ENCODE measurements at regions not wholly inside any gene's neighbourhood (a gene's known extent, or its start where the extent isn't known, plus 50 kb on each side); places are given as distances from the start of the nearest gene placed in this dataset.

- no peak for TF ChIP-seq CTCF (IDR thresholded peaks at IDR 0.05)
- Mint-ChIP-seq H3K4me1 (ENCODE audit: low read depth) (no peaks in the 10 kb centered on the region), H3K36me3 (ENCODE audit: low read depth) (no peaks in the 10 kb centered on the region), H3K4me3 (no peak overlapping the region), H3K27ac (no peak overlapping the region), H3K9me3 (no peaks in the 10 kb centered on the region), H3K27me3 (peaks cover 10% of the 10 kb centered on the region)
- intact Hi-C loops (cut with micrococcal nuclease) = no loop called here
- POLR2A ChIA-PET = no interaction called here
- ATAC-seq (no peak), DNase-seq (no peak)
- CTCF ChIA-PET = no interaction called here
Observed at GRCh38 chr4:110396963-110397362, 79.0 kb upstream of the ENPEP start.

- intact Hi-C loops (cut with micrococcal nuclease) = no loop called here
- CTCF ChIA-PET = no interaction called here
- no peaks in the 10 kb centered on the region for H3K36me3 Mint-ChIP-seq (ENCODE audit: low read depth)
- POLR2A ChIA-PET = no interaction called here
- peaks cover 17% of the 10 kb centered on the region for H3K27me3 Mint-ChIP-seq
- DNase-seq (no peak), ATAC-seq (no peak)
- TF ChIP-seq CTCF (IDR thresholded peaks at IDR 0.05) = no peak
- H3K27ac Mint-ChIP-seq = no peak overlapping the region
- H3K9me3 Mint-ChIP-seq = no peaks in the 10 kb centered on the region
- H3K4me3 Mint-ChIP-seq = no peak overlapping the region
- no peaks in the 10 kb centered on the region for H3K4me1 Mint-ChIP-seq (ENCODE audit: low read depth)
Observed at GRCh38 chr4:110395421-110395820, 80.5 kb upstream of the ENPEP start.

- CTCF ChIA-PET = no interaction called here
- intact Hi-C loops (cut with micrococcal nuclease) = no loop called here
Observed at GRCh38 chr4:110394871-110395270, 81.1 kb upstream of the ENPEP start.

GRCh38 chr4:110381784-110382183 is 94.2 kb upstream of the ENPEP start:
- H3K27me3 Mint-ChIP-seq = peaks cover 6% of the 10 kb centered on the region
- DNase-seq (no peak), ATAC-seq (no peak)
- H3K27ac Mint-ChIP-seq = no peak overlapping the region
- CTCF ChIA-PET = no interaction called here
- H3K4me1 Mint-ChIP-seq (ENCODE audit: low read depth) = no peaks in the 10 kb centered on the region
- H3K9me3 Mint-ChIP-seq = peaks cover 23% of the 10 kb centered on the region
- H3K4me3 Mint-ChIP-seq = no peak overlapping the region
- no peak for TF ChIP-seq CTCF (IDR thresholded peaks at IDR 0.05)
- POLR2A ChIA-PET = no interaction called here
- no peaks in the 10 kb centered on the region for H3K36me3 Mint-ChIP-seq (ENCODE audit: low read depth)
- intact Hi-C loops (cut with micrococcal nuclease) = no loop called here

More at GRCh38 chr4:110394871-110395270, 81.1 kb upstream of the ENPEP start:
- Mint-ChIP-seq H3K4me1 (ENCODE audit: low read depth) (no peaks in the 10 kb centered on the region), H3K9me3 (no peaks in the 10 kb centered on the region), H3K27ac (no peak overlapping the region), H3K27me3 (peaks cover 21% of the 10 kb centered on the region), H3K36me3 (ENCODE audit: low read depth) (no peaks in the 10 kb centered on the region), H3K4me3 (no peak overlapping the region)
- DNase-seq (no peak), ATAC-seq (no peak)
- POLR2A ChIA-PET = no interaction called here
- no peak for TF ChIP-seq CTCF (IDR thresholded peaks at IDR 0.05)

- ChIA-PET POLR2A (no interaction called here), CTCF (no interaction called here)
- no peak overlapping the region for H3K27ac Mint-ChIP-seq
- H3K36me3 Mint-ChIP-seq (ENCODE audit: low read depth) = no peaks in the 10 kb centered on the region
- H3K9me3 Mint-ChIP-seq = no peaks in the 10 kb centered on the region
- H3K27me3 Mint-ChIP-seq = peaks cover 13% of the 10 kb centered on the region
- H3K4me3 Mint-ChIP-seq = no peak overlapping the region
- H3K4me1 Mint-ChIP-seq (ENCODE audit: low read depth) = no peaks in the 10 kb centered on the region
- ATAC-seq (no peak), DNase-seq (no peak)
- intact Hi-C loops (cut with micrococcal nuclease) = no loop called here
- TF ChIP-seq CTCF (IDR thresholded peaks at IDR 0.05) = no peak
Observed at GRCh38 chr4:110372485-110372884, 103.5 kb upstream of the ENPEP start.
